ENCODE measurements at regions not wholly inside any gene's neighbourhood (a gene's known extent, or its start where the extent isn't known, plus 50 kb on each side); places are given as distances from the start of the nearest gene placed in this dataset.

DNA sequence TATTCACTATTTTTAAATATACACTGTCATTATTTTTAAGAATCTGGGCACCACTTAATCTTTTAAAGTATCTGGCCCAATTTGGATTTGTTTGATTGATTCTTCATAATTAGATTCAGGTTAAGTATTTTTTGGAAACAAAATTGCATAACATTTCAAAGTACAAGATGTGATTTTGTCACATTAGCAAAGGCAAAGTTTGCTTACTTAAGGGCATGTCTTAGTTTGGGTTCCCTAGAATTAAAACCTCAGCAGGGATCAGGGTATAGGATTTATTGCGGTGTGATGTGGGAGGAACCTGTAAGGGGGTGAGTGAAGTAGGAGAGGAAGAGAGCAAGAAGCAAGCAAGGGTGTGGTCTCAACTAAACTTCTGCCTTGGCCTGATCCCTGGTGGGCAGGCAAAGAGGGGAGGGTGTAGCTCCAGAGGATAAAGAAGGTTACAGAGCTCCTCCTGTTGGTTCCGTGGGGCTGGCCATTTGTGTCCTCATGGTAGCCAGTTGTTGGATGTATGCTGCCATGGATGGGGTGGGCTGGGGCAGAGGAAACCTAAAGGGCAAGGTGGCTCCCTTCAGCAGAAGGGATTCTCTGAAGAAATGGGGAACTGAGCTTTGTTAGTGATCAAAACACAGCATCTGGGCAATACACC, 668.7 kb upstream of the SLC35B3 start:
- Mint-ChIP-seq H3K4me1 (no peaks in the 10 kb centered on the region), H3K27me3 (ENCODE audit: insufficient read depth) (no peaks in the 10 kb centered on the region), H3K27ac (no peak overlapping the region), H3K9me3 (no peaks in the 10 kb centered on the region), H3K36me3 (ENCODE audit: low read depth) (no peaks in the 10 kb centered on the region), H3K4me3 (no peak overlapping the region)
- TF ChIP-seq, protein P1, sequence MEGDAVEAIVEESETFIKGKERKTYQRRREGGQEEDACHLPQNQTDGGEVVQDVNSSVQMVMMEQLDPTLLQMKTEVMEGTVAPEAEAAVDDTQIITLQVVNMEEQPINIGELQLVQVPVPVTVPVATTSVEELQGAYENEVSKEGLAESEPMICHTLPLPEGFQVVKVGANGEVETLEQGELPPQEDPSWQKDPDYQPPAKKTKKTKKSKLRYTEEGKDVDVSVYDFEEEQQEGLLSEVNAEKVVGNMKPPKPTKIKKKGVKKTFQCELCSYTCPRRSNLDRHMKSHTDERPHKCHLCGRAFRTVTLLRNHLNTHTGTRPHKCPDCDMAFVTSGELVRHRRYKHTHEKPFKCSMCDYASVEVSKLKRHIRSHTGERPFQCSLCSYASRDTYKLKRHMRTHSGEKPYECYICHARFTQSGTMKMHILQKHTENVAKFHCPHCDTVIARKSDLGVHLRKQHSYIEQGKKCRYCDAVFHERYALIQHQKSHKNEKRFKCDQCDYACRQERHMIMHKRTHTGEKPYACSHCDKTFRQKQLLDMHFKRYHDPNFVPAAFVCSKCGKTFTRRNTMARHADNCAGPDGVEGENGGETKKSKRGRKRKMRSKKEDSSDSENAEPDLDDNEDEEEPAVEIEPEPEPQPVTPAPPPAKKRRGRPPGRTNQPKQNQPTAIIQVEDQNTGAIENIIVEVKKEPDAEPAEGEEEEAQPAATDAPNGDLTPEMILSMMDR (conservative IDR thresholded peaks at IDR 0.05): peak; percentile 58
- Histone ChIP-seq H3K27me3 (ENCODE audit: control insufficient read depth, insufficient read depth, low read length, poor library complexity, severe bottlenecking) (no peaks in the 10 kb centered on the region), H3K9me3 (ENCODE audit: control insufficient read depth, low read length) (no peaks in the 10 kb centered on the region), H3K4me1 (ENCODE audit: control insufficient read depth, insufficient read depth, low read length) (no peaks in the 10 kb centered on the region), H3K27ac (ENCODE audit: low read depth, low read length) (no peak overlapping the region), H3K9ac (ENCODE audit: extremely low read depth, low read length, poor library complexity, severe bottlenecking) (no peak overlapping the region), H3K4me3 (ENCODE audit: low read length) (no peak overlapping the region), H3K36me3 (ENCODE audit: control insufficient read depth, insufficient read depth, low read length) (no peaks in the 10 kb centered on the region)
- WGBS, 2 experiments (ENCODE audit: insufficient coverage in 1 of 2, insufficient read length in 1 of 2): 77% methylated on average over 2 of the region's 2 CpGs; no CpG with 5 or more reads in 1 of the 2 experiments
- DNase-seq: peak; percentile 69

DNA sequence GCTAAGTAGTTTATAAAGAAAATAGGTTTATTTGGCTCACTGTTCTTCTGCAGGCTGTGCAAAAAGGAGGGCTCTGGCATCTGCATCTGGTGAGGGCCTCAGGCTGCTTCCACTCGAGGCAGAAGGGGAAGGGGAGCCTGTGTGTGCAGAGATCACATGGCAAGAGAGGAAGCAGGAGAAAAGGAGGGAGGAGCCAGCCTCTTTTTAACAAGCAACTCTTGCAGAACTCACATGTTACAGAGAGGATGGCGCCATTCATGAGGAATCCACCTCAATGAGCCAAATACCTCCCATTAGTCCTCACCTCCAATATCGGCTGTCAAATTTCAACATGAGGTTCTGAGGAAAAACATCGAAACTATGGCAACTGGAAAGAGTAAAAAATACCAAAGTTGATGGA, 666.6 kb upstream of the SLC35B3 start:
- Mint-ChIP-seq H3K4me1 (no peaks in the 10 kb centered on the region), H3K4me3 (no peak overlapping the region), H3K27me3 (ENCODE audit: insufficient read depth) (no peaks in the 10 kb centered on the region), H3K36me3 (ENCODE audit: low read depth) (no peaks in the 10 kb centered on the region), H3K27ac (no peak overlapping the region), H3K9me3 (no peaks in the 10 kb centered on the region)
- Histone ChIP-seq H3K4me3 (ENCODE audit: low read length) (no peak overlapping the region), H3K27me3 (ENCODE audit: control insufficient read depth, insufficient read depth, low read length, poor library complexity, severe bottlenecking) (no peaks in the 10 kb centered on the region), H3K9ac (ENCODE audit: extremely low read depth, low read length, poor library complexity, severe bottlenecking) (no peak overlapping the region), H3K36me3 (ENCODE audit: control insufficient read depth, insufficient read depth, low read length) (no peaks in the 10 kb centered on the region), H3K4me1 (ENCODE audit: control insufficient read depth, insufficient read depth, low read length) (no peaks in the 10 kb centered on the region), H3K27ac (ENCODE audit: low read depth, low read length) (no peak overlapping the region), H3K9me3 (ENCODE audit: control insufficient read depth, low read length) (no peaks in the 10 kb centered on the region)
- WGBS, 2 experiments (ENCODE audit: insufficient coverage in 1 of 2, insufficient read length in 1 of 2): 88 to 95% methylated on average over 3 to 4 of the region's 4 CpGs
- no peak for DNase-seq
- TF ChIP-seq, protein P1 (conservative IDR thresholded peaks at IDR 0.05): no peak

DNA sequence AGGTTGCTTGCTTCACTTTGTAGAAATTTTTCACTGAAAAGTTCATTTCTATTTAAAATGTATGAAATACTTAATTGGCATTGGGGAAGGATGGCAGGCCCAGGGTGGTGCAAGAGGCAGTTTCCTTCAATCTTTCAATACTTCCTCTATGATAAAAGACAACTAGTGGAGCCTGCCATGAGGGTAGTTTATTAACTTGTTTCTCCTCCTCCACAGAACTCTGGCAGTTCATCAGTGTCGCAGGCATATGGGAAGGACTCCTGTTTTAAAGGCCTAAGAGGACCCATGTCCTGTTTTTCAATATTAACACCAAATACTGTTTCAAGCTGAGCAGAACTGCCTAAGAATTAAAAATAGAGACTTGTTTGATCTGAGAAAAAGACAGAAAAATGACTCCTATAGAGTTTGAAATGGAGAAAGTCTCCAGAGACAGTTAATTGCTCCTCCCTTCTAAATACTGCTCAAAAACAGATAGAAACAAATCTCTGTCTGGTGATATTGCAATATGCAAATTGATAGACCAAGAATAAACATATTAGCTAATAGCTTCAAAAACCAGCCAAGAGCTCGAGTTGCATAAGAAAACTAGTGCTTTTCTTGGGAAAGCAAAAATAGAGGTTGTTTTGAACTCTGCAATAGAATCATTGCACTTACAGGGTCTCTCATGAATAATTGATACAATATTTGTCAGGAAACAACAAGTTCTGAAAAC, 665.7 kb upstream of the SLC35B3 start:
- TF ChIP-seq, protein P1 (conservative IDR thresholded peaks at IDR 0.05): no peak
- no peak overlapping the region for H3K27ac Mint-ChIP-seq
- H3K27ac ChIP-seq (ENCODE audit: low read depth, low read length): no peak overlapping the region
- no peaks in the 10 kb centered on the region for H3K9me3 Mint-ChIP-seq
- DNase-seq: no peak
- WGBS, 2 experiments (ENCODE audit: insufficient coverage in 1 of 2, insufficient read length in 1 of 2): 84% methylated on average over 2 of the region's 2 CpGs; no CpG with 5 or more reads in 1 of the 2 experiments
- no peaks in the 10 kb centered on the region for H3K9me3 ChIP-seq (ENCODE audit: control insufficient read depth, low read length)
- H3K36me3 Mint-ChIP-seq (ENCODE audit: low read depth): no peaks in the 10 kb centered on the region
- H3K27me3 ChIP-seq (ENCODE audit: control insufficient read depth, insufficient read depth, low read length, poor library complexity, severe bottlenecking): no peaks in the 10 kb centered on the region
- H3K36me3 ChIP-seq (ENCODE audit: control insufficient read depth, insufficient read depth, low read length): no peaks in the 10 kb centered on the region
- H3K4me1 Mint-ChIP-seq: no peaks in the 10 kb centered on the region
- H3K4me3 Mint-ChIP-seq: no peak overlapping the region
- no peaks in the 10 kb centered on the region for H3K4me1 ChIP-seq (ENCODE audit: control insufficient read depth, insufficient read depth, low read length)
- H3K9ac ChIP-seq (ENCODE audit: extremely low read depth, low read length, poor library complexity, severe bottlenecking): no peak overlapping the region
- no peaks in the 10 kb centered on the region for H3K27me3 Mint-ChIP-seq (ENCODE audit: insufficient read depth)
- no peak overlapping the region for H3K4me3 ChIP-seq (ENCODE audit: low read length)

Measured in endodermal cell (in vitro differentiated cells).